ENCODE measurements at regions not wholly inside any gene's neighbourhood (a gene's known extent, or its start where the extent isn't known, plus 50 kb on each side); places are given as distances from the start of the nearest gene placed in this dataset.

- no peak for TF ChIP-seq CTCF (IDR thresholded peaks at IDR 0.05)
- no peak for TF ChIP-seq POLR2AphosphoS5 (IDR thresholded peaks at IDR 0.05; ENCODE audit: low read depth, low read length)
- no peak for TF ChIP-seq TCF7L2 (IDR thresholded peaks at IDR 0.05; ENCODE audit: low read depth, low read length)
- no peak for TF ChIP-seq SIN3A (IDR thresholded peaks at IDR 0.05; ENCODE audit: borderline replicate concordance, insufficient read depth, low read depth, low read length)
Measured at GRCh38 chr15:87349181-87349580, 907.4 kb downstream of the NTRK3 start.
